Brain microvascular endothelial cell (primary cell): ENCODE measurements at regions not wholly inside any gene's neighbourhood (a gene's known extent, or its start where the extent isn't known, plus 50 kb on each side); places are given as distances from the start of the nearest gene placed in this dataset.

Experiments used
- DNase-seq: peaks from one replicate; pipeline ENCODE4 v3.0.0-alpha.2; 2020
- H3K27ac ChIP-seq: fragments of 250-450 bp; sonication (Bioruptor Pico); 2 replicates; pipeline ENCODE4 v1.5.1; 2020; ENCODE audit warnings: mild to moderate bottlenecking, moderate library complexity
- H3K27me3 ChIP-seq: fragments of 250-450 bp; sonication (Bioruptor Pico); replicated peaks from 2 replicates; pipeline ENCODE4 v1.5.1; 2020; ENCODE audit warnings: mild to moderate bottlenecking
- H3K36me3 ChIP-seq: fragments of 250-450 bp; sonication (Bioruptor Pico); replicated peaks from 2 replicates; pipeline ENCODE4 v1.5.1; 2020; ENCODE audit warnings: mild to moderate bottlenecking
- H3K4me3 ChIP-seq: 2 replicates; pipeline ENCODE4 v1.5.1; 2011; ENCODE audit warnings: low read depth, mild to moderate bottlenecking, control low read depth, low read length, moderate library complexity
- CTCF ChIP-seq: IDR thresholded peaks from 2 replicates; pipeline ENCODE4 v1.5.1; 2011; ENCODE audit warnings: low read depth, mild to moderate bottlenecking, moderate library complexity, low read length, control low read depth, inconsistent platforms; ENCODE audit errors: missing control alignments
- in situ Hi-C: cut with HindIII; loops from 2 replicates; pipeline ENCODE4 v1.10.0; 2017; ENCODE audit warnings: low sequenced_read_pairs, low pct_ligation_motif_present

GRCh38 chr5:88117546-88117945, 151.1 kb downstream of the TMEM161B start:
- H3K4me3 ChIP-seq: no peak overlapping the region
- TF ChIP-seq CTCF: no peak
- H3K36me3 ChIP-seq: no peaks in the 10 kb centered on the region
- no peak for DNase-seq
- H3K27me3 ChIP-seq: no peaks in the 10 kb centered on the region
- in situ Hi-C loops: no loop called here
- no peak overlapping the region for H3K27ac ChIP-seq

GRCh38 chr5:88116396-88116795, 152.2 kb downstream of the TMEM161B start:
- Histone ChIP-seq H3K27me3 (no peaks in the 10 kb centered on the region), H3K27ac (no peak overlapping the region), H3K4me3 (no peak overlapping the region), H3K36me3 (no peaks in the 10 kb centered on the region)
- DNase-seq: no peak
- in situ Hi-C loops: no loop called here
- TF ChIP-seq CTCF: no peak

GRCh38 chr5:88115211-88115610, 153.4 kb downstream of the TMEM161B start:
- Histone ChIP-seq H3K27ac (no peak overlapping the region), H3K27me3 (no peaks in the 10 kb centered on the region), H3K4me3 (no peak overlapping the region), H3K36me3 (no peaks in the 10 kb centered on the region)
- DNase-seq: no peak
- in situ Hi-C loops: no loop called here
- TF ChIP-seq CTCF: no peak

- Histone ChIP-seq H3K27ac (no peak overlapping the region), H3K36me3 (no peaks in the 10 kb centered on the region), H3K27me3 (no peaks in the 10 kb centered on the region), H3K4me3 (no peak overlapping the region)
- in situ Hi-C loops: no loop called here
- no peak for DNase-seq
- no peak for TF ChIP-seq CTCF
Measured at GRCh38 chr5:88113429-88113828, 155.2 kb downstream of the TMEM161B start.

GRCh38 chr5:88109818-88110217, 158.8 kb downstream of the TMEM161B start:
- no peaks in the 10 kb centered on the region for H3K27me3 ChIP-seq
- no peak overlapping the region for H3K4me3 ChIP-seq
- no peak for DNase-seq
- in situ Hi-C loops: no loop called here
- no peaks in the 10 kb centered on the region for H3K36me3 ChIP-seq
- no peak overlapping the region for H3K27ac ChIP-seq
- TF ChIP-seq CTCF: no peak

- in situ Hi-C loops: no loop called here
Measured at GRCh38 chr5:88108490-88109279, 160.0 kb downstream of the TMEM161B start.

More at GRCh38 chr5:88108490-88109279, 160.0 kb downstream of the TMEM161B start:
- Histone ChIP-seq H3K27me3 (no peaks in the 10 kb centered on the region), H3K36me3 (no peaks in the 10 kb centered on the region), H3K4me3 (no peak overlapping the region), H3K27ac (no peak overlapping the region)
- TF ChIP-seq CTCF: no peak
- DNase-seq: no peak
